SK-N-MC (cell line): ENCODE measurements at regions not wholly inside any gene's neighbourhood (a gene's known extent, or its start where the extent isn't known, plus 50 kb on each side); places are given as distances from the start of the nearest gene placed in this dataset.

Experiments
- EZH2 ChIP-seq: fragments of 200-600 bp; sonication (generic); IDR thresholded peaks from one replicate; pipeline ENCODE4 v1.6.1; 2017; ENCODE audit warnings: antibody characterized with exemption
- FOXP2 ChIP-seq: optimal IDR thresholded peaks from 2 replicates; pipeline ENCODE3; 2011; ENCODE audit warnings: mild to moderate bottlenecking, moderate library complexity; ENCODE audit not compliant: insufficient read depth; ENCODE audit errors: extremely low read length, control extremely low read depth
- POLR2AphosphoS5 ChIP-seq: IDR thresholded peaks from 2 replicates; pipeline ENCODE4 v1.6.1; 2012; ENCODE audit warnings: mild to moderate bottlenecking, low read depth, low read length, borderline replicate concordance

- TF ChIP-seq EZH2, result no peak
- TF ChIP-seq FOXP2, result no peak
- no peak for TF ChIP-seq POLR2AphosphoS5
Observed at GRCh38 chr10:57996536-57996935, 271.2 kb downstream of the IPMK start.
